Gastroesophageal sphincter (tissue), 3 donors: ENCODE measurements at regions not wholly inside any gene's neighbourhood (a gene's known extent, or its start where the extent isn't known, plus 50 kb on each side); places are given as distances from the start of the nearest gene placed in this dataset.
"Not testable (repeated sequence)": the region's sequence is repeated elsewhere in the genome, so short reads cannot be mapped to it uniquely, and the experiment has no call there.

Experiments
- EP300 ChIP-seq: sonication (generic); formaldehyde crosslinking; IDR thresholded peaks from one replicate; pipeline ENCODE4 v1.6.1; 2017; ENCODE audit warnings: antibody characterized with exemption, mild to moderate bottlenecking
- TF ChIP-seq, protein P1 (sequence below), 4 experiments: fragments of 200-600 bp in 2 of 4; fragments of 450-650 bp in 2 of 4; sonication (generic) in 1 of 4; IDR thresholded peaks; one replicate each; pipeline ENCODE4 v1.5.1; 2017 to 2019; ENCODE audit warnings: antibody characterized with exemption in 4 of 4, mild to moderate bottlenecking in 2 of 4, moderate library complexity in 2 of 4

DNA sequence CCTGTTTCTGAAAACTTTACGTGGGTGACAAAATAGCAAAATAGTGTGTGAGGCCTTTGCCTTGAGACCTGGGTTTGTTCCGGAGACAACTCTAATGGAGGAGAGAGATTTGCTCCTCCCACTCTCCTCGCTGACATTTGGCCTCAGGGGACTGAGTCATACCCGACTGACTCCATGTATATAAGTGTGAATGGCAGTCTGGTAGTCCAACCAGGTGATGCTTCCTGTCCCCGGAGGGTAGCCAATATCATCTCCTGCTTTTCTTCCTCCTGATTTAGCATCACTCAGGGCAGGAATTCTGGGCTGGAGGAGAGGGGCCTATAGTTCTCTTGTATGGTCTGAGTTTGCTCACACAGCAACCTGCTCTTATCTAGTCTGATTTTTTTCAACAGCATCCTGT lies 76.0 kb downstream of the NPIPB5 start:
- not testable (repeated sequence) for TF ChIP-seq EP300
- TF ChIP-seq, protein P1, sequence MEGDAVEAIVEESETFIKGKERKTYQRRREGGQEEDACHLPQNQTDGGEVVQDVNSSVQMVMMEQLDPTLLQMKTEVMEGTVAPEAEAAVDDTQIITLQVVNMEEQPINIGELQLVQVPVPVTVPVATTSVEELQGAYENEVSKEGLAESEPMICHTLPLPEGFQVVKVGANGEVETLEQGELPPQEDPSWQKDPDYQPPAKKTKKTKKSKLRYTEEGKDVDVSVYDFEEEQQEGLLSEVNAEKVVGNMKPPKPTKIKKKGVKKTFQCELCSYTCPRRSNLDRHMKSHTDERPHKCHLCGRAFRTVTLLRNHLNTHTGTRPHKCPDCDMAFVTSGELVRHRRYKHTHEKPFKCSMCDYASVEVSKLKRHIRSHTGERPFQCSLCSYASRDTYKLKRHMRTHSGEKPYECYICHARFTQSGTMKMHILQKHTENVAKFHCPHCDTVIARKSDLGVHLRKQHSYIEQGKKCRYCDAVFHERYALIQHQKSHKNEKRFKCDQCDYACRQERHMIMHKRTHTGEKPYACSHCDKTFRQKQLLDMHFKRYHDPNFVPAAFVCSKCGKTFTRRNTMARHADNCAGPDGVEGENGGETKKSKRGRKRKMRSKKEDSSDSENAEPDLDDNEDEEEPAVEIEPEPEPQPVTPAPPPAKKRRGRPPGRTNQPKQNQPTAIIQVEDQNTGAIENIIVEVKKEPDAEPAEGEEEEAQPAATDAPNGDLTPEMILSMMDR (IDR thresholded peaks at IDR 0.05) = not testable (repeated sequence)
